Activated CD8-positive, alpha-beta memory T cell treated with anti-CD3 and anti-CD28 coated beads, Interleukin-2, amount 10 ng/mL, durations not matched to agents 7 days and 5 days (primary cell): ENCODE measurements at regions not wholly inside any gene's neighbourhood (a gene's known extent, or its start where the extent isn't known, plus 50 kb on each side); places are given as distances from the start of the nearest gene placed in this dataset.
A peak's percentile ranks its signal among the peaks of the same experiment; 100 is the strongest.

Experiments
- ATAC-seq: fragments of 150-1000 bp; cut with Tn5 transposase; one replicate; pipeline ENCODE4 v1.10.0; 2021; ENCODE audit warnings: moderate library complexity
- CTCF ChIA-PET: fragments of 350-600 bp; sonication (Branson Sonifier 250); formaldehyde crosslinking; loops from one replicate; lab custom pipeline; 2021; ENCODE audit warnings: antibody characterized with exemption; lab: Charles Lee
- DNase-seq: peaks from one replicate; pipeline ENCODE4 v3.0.0-alpha.2; 2020
- H3K27ac Mint-ChIP-seq: one replicate; pipeline ENCODE4 v1.8.0; 2021; ENCODE audit warnings: mild to moderate bottlenecking, mixed read lengths
- H3K27me3 Mint-ChIP-seq: one replicate; pipeline ENCODE4 v1.8.0; 2021; ENCODE audit warnings: mixed read lengths
- H3K36me3 Mint-ChIP-seq: one replicate; pipeline ENCODE4 v1.8.0; 2021; ENCODE audit warnings: mild to moderate bottlenecking, mixed read lengths
- H3K4me1 Mint-ChIP-seq: one replicate; pipeline ENCODE4 v1.8.0; 2021; ENCODE audit warnings: mixed read lengths
- H3K4me3 Mint-ChIP-seq: one replicate; pipeline ENCODE4 v1.8.0; 2021; ENCODE audit warnings: mild to moderate bottlenecking, moderate library complexity, mixed read lengths
- H3K9me3 Mint-ChIP-seq: one replicate; pipeline ENCODE4 v1.8.0; 2022; ENCODE audit warnings: low read depth, mixed read lengths

- DNase-seq: no peak
- Mint-ChIP-seq H3K27me3 (peaks cover 4% of the 10 kb centered on the region), H3K9me3 (peaks cover 6% of the 10 kb centered on the region), H3K27ac (no peak overlapping the region), H3K4me1 (peaks cover 5% of the 10 kb centered on the region), H3K4me3 (no peak overlapping the region), H3K36me3 (peaks cover 5% of the 10 kb centered on the region)
- CTCF ChIA-PET: no interaction called here
- no peak for ATAC-seq
These were observed 250.6 kb downstream of the AEBP2 start for GRCh38 chr12:19689801-19690472.

DNA sequence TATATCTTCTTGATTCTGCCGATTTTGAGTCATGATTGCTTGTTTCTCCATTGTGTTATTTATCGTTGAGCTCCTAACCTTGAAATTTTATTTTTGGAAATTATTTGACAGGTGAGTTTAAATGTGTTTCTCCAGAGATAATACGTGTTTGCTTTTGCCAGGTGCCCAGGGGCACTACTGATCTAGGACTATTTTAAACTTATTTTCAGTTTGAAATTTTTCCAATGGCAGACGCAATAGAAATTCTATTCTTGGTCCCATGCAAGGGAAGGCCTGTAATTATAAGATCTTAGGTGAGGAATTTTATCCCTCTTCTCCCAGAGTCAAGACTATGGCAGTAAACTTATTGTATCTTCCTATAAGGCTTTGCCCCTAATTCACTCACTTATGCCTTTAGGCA lies 252.8 kb downstream of the AEBP2 start:
- Mint-ChIP-seq H3K27me3 (peaks cover 4% of the 10 kb centered on the region), H3K4me1 (peaks cover 16% of the 10 kb centered on the region), H3K9me3 (peaks cover 6% of the 10 kb centered on the region), H3K36me3 (peaks cover 5% of the 10 kb centered on the region), H3K27ac (no peak overlapping the region), H3K4me3 (no peak overlapping the region)
- DNase-seq: no peak
- CTCF ChIA-PET: no interaction called here
- no peak for ATAC-seq

- H3K27ac Mint-ChIP-seq: no peak overlapping the region
- DNase-seq (no peak), ATAC-seq (no peak)
- peaks cover 5% of the 10 kb centered on the region for H3K36me3 Mint-ChIP-seq
- H3K9me3 Mint-ChIP-seq: peaks cover 6% of the 10 kb centered on the region
- peaks cover 16% of the 10 kb centered on the region for H3K4me1 Mint-ChIP-seq
- no peak overlapping the region for H3K4me3 Mint-ChIP-seq
- peaks cover 4% of the 10 kb centered on the region for H3K27me3 Mint-ChIP-seq
- CTCF ChIA-PET: no interaction called here
These were observed 253.3 kb downstream of the AEBP2 start for GRCh38 chr12:19692566-19692965.

- H3K4me3 Mint-ChIP-seq: no peak overlapping the region
- ATAC-seq (no peak), DNase-seq (no peak)
- peaks cover 4% of the 10 kb centered on the region for H3K27me3 Mint-ChIP-seq
- peaks cover 6% of the 10 kb centered on the region for H3K9me3 Mint-ChIP-seq
- CTCF ChIA-PET: no interaction called here
- H3K36me3 Mint-ChIP-seq: peaks cover 5% of the 10 kb centered on the region
- H3K4me1 Mint-ChIP-seq: peaks cover 16% of the 10 kb centered on the region
- H3K27ac Mint-ChIP-seq: no peak overlapping the region
These were observed 255.3 kb downstream of the AEBP2 start for GRCh38 chr12:19694627-19695026.

GRCh38 chr12:19695244-19696098 lies 256.2 kb downstream of the AEBP2 start:
- ATAC-seq: no peak
- peaks cover 16% of the 10 kb centered on the region for H3K4me1 Mint-ChIP-seq
- peaks cover 4% of the 10 kb centered on the region for H3K27me3 Mint-ChIP-seq
- H3K4me3 Mint-ChIP-seq: no peak overlapping the region
- H3K36me3 Mint-ChIP-seq: peaks cover 5% of the 10 kb centered on the region
- H3K9me3 Mint-ChIP-seq: peaks cover 8% of the 10 kb centered on the region
- DNase-seq: no peak
- H3K27ac Mint-ChIP-seq: no peak overlapping the region
- CTCF ChIA-PET: no interaction called here

- no peaks in the 10 kb centered on the region for H3K36me3 Mint-ChIP-seq
These were observed 261.7 kb downstream of the AEBP2 start for GRCh38 chr12:19700969-19701368.

GRCh38 chr12:19704966-19705365 lies 265.7 kb downstream of the AEBP2 start:
- Mint-ChIP-seq H3K27ac (no peak overlapping the region), H3K27me3 (peaks cover 10% of the 10 kb centered on the region), H3K4me3 (no peak overlapping the region), H3K9me3 (peaks cover 9% of the 10 kb centered on the region), H3K4me1 (no peaks in the 10 kb centered on the region), H3K36me3 (no peaks in the 10 kb centered on the region)
- no peak for DNase-seq
- CTCF ChIA-PET: no interaction called here
- ATAC-seq: no peak

More at GRCh38 chr12:19700969-19701368, 261.7 kb downstream of the AEBP2 start:
- DNase-seq (no peak), ATAC-seq (no peak)
- CTCF ChIA-PET: interaction anchor here (0.8 kb wide), 1 partner anchor 15 kb away, joined by 3 read pairs; no protein-coding TSS in a partner anchor
- Mint-ChIP-seq H3K9me3 (peaks cover 5% of the 10 kb centered on the region), H3K4me1 (peaks cover 2% of the 10 kb centered on the region), H3K4me3 (no peak overlapping the region), H3K27me3 (peaks cover 10% of the 10 kb centered on the region), H3K27ac (no peak overlapping the region)

DNA sequence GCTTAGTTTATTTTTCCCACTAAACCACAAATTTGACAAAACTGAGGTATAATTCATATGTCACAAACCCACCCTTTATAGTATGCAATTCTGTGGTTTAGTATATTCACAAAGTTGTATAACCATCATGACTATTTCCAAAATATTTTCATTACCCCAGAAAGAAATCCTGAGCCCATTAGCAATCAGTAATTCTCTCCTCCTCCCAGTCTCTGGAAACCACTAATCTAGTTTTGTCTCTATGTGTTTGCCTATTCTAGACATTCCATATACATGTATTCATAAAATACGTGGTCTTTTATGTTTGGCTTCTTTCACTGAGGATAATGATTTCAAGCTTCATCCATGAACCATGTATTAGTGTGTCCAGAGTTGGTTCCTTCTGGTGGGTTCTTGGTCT lies 267.6 kb downstream of the AEBP2 start:
- Mint-ChIP-seq H3K27ac (no peak overlapping the region), H3K27me3 (peaks cover 10% of the 10 kb centered on the region), H3K4me1 (peaks cover under 1% of the 10 kb centered on the region), H3K4me3 (no peak overlapping the region), H3K9me3 (peaks cover 7% of the 10 kb centered on the region), H3K36me3 (no peaks in the 10 kb centered on the region)
- CTCF ChIA-PET: no interaction called here
- no peak for ATAC-seq
- no peak for DNase-seq

DNA sequence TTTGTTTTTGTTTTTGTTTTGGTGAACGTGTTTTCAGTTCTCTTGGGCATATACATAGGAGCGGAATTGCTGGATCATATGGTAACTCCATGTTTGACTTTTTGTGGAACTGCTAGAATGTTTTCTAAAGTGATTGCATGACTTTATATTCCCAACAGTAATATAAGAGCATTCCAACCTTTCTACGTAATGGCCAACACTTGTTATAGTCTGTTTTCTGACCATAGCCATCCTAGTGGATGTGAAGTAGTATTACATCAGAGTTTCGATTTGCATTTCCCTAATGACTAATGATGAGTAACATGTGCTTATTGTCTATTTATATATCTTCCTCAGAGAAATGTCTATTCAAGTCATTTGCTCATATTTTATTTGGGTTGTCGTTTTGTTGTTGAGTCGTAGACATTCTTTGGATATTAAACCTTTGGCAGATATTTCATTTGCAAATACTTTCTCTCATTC lies 268.7 kb downstream of the AEBP2 start:
- Mint-ChIP-seq H3K36me3 (no peaks in the 10 kb centered on the region), H3K27ac (no peak overlapping the region), H3K9me3 (peaks cover 5% of the 10 kb centered on the region), H3K4me3 (no peak overlapping the region), H3K4me1 (peaks cover 6% of the 10 kb centered on the region), H3K27me3 (peaks cover 10% of the 10 kb centered on the region)
- CTCF ChIA-PET: no interaction called here
- ATAC-seq (no peak), DNase-seq (no peak)

- Mint-ChIP-seq H3K27ac (no peak overlapping the region), H3K4me1 (peaks cover 6% of the 10 kb centered on the region), H3K27me3 (no peaks in the 10 kb centered on the region)
These were observed 270.6 kb downstream of the AEBP2 start for GRCh38 chr12:19709889-19710288.

GRCh38 chr12:19710811-19711793 lies 271.8 kb downstream of the AEBP2 start:
- ATAC-seq (no peak), DNase-seq (no peak)
- Mint-ChIP-seq H3K36me3 (peaks cover 4% of the 10 kb centered on the region), H3K27ac (no peak overlapping the region), H3K4me1 (peaks cover 6% of the 10 kb centered on the region), H3K9me3 (peaks cover 5% of the 10 kb centered on the region), H3K27me3 (no peaks in the 10 kb centered on the region), H3K4me3 (no peak overlapping the region)
- CTCF ChIA-PET: no interaction called here

More at GRCh38 chr12:19709889-19710288, 270.6 kb downstream of the AEBP2 start:
- ATAC-seq (no peak), DNase-seq (no peak)
- CTCF ChIA-PET: no interaction called here
- no peak overlapping the region for H3K4me3 Mint-ChIP-seq
- H3K36me3 Mint-ChIP-seq: peaks cover 4% of the 10 kb centered on the region
- H3K9me3 Mint-ChIP-seq: peaks cover 5% of the 10 kb centered on the region

DNA sequence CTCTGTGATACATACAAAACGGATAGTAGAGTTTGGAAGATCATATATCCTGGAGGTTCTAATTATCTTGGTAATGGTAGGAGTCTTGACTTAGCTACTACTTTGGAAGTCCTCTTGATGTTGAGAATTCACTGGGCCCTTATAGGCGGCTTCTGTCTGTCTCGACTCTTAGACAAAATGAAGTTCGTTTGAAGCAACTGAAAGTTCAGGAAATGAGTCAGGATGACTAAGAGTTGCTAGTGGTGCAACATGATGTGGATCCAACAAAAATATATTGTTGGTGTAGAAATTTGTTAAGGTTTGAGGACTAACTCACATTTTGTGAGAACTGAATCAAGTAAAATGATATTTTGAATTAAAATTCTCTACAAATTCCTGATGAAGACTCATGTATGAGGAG lies 272.7 kb downstream of the AEBP2 start:
- Mint-ChIP-seq H3K27ac (no peak overlapping the region), H3K9me3 (peaks cover 3% of the 10 kb centered on the region), H3K4me1 (peaks cover 6% of the 10 kb centered on the region), H3K4me3 (no peak overlapping the region), H3K36me3 (peaks cover 4% of the 10 kb centered on the region), H3K27me3 (no peaks in the 10 kb centered on the region)
- ATAC-seq (peak; percentile 23), DNase-seq (no peak)
- CTCF ChIA-PET: no interaction called here

DNA sequence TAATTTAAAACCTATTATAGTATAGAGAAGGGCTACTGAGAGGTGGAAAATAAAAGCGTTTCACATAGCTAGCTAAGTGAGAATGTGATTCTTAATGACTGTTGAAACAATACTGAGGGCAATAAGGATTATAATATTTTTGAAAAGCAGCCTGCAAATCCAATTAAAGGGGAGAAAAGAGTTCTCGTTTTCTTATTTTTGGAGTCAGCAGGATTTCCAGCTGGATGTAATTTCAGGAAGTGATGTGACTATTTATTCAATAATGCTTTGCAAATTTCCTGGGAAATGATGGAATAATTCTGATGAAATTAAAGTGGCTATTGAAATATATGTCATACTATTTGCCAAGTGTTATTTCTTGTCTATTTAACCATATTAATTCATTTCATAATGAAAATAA lies 279.1 kb downstream of the AEBP2 start:
- H3K4me1 Mint-ChIP-seq: no peaks in the 10 kb centered on the region
- H3K9me3 Mint-ChIP-seq: no peaks in the 10 kb centered on the region
- H3K36me3 Mint-ChIP-seq: peaks cover 3% of the 10 kb centered on the region
- CTCF ChIA-PET: no interaction called here
- no peak for DNase-seq
- H3K27ac Mint-ChIP-seq: no peak overlapping the region
- H3K4me3 Mint-ChIP-seq: no peak overlapping the region
- H3K27me3 Mint-ChIP-seq: no peaks in the 10 kb centered on the region
- no peak for ATAC-seq
